Chondrocyte (in vitro differentiated cells): ENCODE measurements at regions not wholly inside any gene's neighbourhood (a gene's known extent, or its start where the extent isn't known, plus 50 kb on each side); places are given as distances from the start of the nearest gene placed in this dataset.

ENCODE experiments used
- DNase-seq: peaks from one replicate; pipeline ENCODE4 v3.0.0; 2021; ENCODE audit warnings: mixed read lengths, low spot score
- H3K27ac Mint-ChIP-seq: one replicate; pipeline ENCODE4 v1.8.0; 2021; ENCODE audit warnings: mild to moderate bottlenecking, moderate library complexity, mixed read lengths; ENCODE audit not compliant: unreplicated experiment
- H3K27me3 Mint-ChIP-seq: 2 replicates; pipeline ENCODE4 v1.8.0; 2021; ENCODE audit warnings: low read depth, mixed read lengths
- H3K36me3 Mint-ChIP-seq: 2 replicates; pipeline ENCODE4 v1.8.0; 2021; ENCODE audit warnings: low read depth, mixed read lengths
- H3K4me1 Mint-ChIP-seq: 2 replicates; pipeline ENCODE4 v1.8.0; 2021; ENCODE audit warnings: low read depth, mild to moderate bottlenecking, mixed read lengths
- H3K4me3 Mint-ChIP-seq: one replicate; pipeline ENCODE4 v1.8.0; 2021; ENCODE audit warnings: mild to moderate bottlenecking, moderate library complexity, mixed read lengths; ENCODE audit not compliant: unreplicated experiment
- H3K9me3 Mint-ChIP-seq: 2 replicates; pipeline ENCODE4 v1.8.0; 2021; ENCODE audit warnings: low read depth, mixed read lengths
- TF ChIP-seq, protein P1 (sequence below): fragments of 200-600 bp; sonication (generic); IDR thresholded peaks from 2 replicates; pipeline ENCODE4 v1.5.0; 2021; ENCODE audit warnings: antibody characterized with exemption, mild to moderate bottlenecking, moderate library complexity

GRCh38 chr10:53071505-53072125 is 299.0 kb upstream of the MBL2 start:
- Mint-ChIP-seq H3K9me3 (peaks cover 3% of the 10 kb centered on the region), H3K4me1 (no peaks in the 10 kb centered on the region), H3K36me3 (no peaks in the 10 kb centered on the region), H3K27me3 (peaks cover 7% of the 10 kb centered on the region), H3K27ac (no peak overlapping the region), H3K4me3 (no peak overlapping the region)
- TF ChIP-seq, protein P1, sequence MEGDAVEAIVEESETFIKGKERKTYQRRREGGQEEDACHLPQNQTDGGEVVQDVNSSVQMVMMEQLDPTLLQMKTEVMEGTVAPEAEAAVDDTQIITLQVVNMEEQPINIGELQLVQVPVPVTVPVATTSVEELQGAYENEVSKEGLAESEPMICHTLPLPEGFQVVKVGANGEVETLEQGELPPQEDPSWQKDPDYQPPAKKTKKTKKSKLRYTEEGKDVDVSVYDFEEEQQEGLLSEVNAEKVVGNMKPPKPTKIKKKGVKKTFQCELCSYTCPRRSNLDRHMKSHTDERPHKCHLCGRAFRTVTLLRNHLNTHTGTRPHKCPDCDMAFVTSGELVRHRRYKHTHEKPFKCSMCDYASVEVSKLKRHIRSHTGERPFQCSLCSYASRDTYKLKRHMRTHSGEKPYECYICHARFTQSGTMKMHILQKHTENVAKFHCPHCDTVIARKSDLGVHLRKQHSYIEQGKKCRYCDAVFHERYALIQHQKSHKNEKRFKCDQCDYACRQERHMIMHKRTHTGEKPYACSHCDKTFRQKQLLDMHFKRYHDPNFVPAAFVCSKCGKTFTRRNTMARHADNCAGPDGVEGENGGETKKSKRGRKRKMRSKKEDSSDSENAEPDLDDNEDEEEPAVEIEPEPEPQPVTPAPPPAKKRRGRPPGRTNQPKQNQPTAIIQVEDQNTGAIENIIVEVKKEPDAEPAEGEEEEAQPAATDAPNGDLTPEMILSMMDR, result no peak
- DNase-seq, result no peak

DNA sequence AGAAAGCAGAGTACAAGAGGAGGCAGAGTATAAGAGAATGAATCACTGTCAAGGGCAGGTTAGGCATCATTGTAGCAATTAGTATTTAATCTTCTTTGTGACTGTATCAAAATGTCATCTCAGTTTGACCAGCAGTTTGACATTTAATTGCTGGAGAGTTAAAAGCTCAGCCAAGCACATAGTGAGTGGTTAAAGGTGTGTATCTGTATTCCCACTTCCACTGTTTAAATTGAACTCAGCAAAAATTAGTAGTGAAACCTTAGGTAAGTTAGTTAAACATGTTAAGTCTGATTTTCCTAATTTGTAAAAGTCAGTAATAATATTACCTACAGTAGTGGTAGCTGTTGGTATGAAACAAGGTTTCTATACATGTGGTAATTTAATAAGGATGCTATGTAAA is 296.4 kb upstream of the MBL2 start:
- H3K36me3 Mint-ChIP-seq, result no peaks in the 10 kb centered on the region
- no peaks in the 10 kb centered on the region for H3K4me1 Mint-ChIP-seq
- no peaks in the 10 kb centered on the region for H3K9me3 Mint-ChIP-seq
- peaks cover 7% of the 10 kb centered on the region for H3K27me3 Mint-ChIP-seq
- H3K27ac Mint-ChIP-seq, result no peak overlapping the region
- TF ChIP-seq, protein P1, result no peak
- no peak for DNase-seq
- H3K4me3 Mint-ChIP-seq, result no peak overlapping the region

- no peak overlapping the region for H3K4me3 Mint-ChIP-seq
- TF ChIP-seq, protein P1, result no peak
Measured at GRCh38 chr10:53064614-53065013, 292.0 kb upstream of the MBL2 start.

DNA sequence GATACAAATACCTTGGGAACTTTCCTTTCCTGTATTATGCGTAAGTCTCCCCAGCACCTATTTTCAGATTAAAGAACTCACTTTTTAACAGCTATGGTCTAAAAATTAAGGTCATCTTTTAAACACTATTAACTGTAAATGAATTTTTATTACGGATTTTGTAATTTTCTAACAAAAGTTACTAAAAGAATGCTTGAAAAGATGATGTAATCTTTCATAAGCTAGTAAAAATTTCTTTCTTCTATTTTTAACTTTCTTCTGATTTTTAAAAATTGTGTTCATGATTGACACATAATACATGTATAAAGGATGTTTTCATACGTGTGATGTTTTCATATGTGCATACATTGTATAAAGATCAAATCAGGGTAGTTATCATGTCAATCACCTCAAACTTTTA is 291.2 kb upstream of the MBL2 start:
- peaks cover 4% of the 10 kb centered on the region for H3K9me3 Mint-ChIP-seq
- H3K4me3 Mint-ChIP-seq, result no peak overlapping the region
- DNase-seq, result no peak

More at GRCh38 chr10:53064614-53065013, 292.0 kb upstream of the MBL2 start:
- H3K27me3 Mint-ChIP-seq, result peaks cover 2% of the 10 kb centered on the region
- peaks cover 4% of the 10 kb centered on the region for H3K9me3 Mint-ChIP-seq
- H3K36me3 Mint-ChIP-seq, result no peaks in the 10 kb centered on the region
- no peak overlapping the region for H3K27ac Mint-ChIP-seq
- no peaks in the 10 kb centered on the region for H3K4me1 Mint-ChIP-seq
- DNase-seq, result no peak

DNA sequence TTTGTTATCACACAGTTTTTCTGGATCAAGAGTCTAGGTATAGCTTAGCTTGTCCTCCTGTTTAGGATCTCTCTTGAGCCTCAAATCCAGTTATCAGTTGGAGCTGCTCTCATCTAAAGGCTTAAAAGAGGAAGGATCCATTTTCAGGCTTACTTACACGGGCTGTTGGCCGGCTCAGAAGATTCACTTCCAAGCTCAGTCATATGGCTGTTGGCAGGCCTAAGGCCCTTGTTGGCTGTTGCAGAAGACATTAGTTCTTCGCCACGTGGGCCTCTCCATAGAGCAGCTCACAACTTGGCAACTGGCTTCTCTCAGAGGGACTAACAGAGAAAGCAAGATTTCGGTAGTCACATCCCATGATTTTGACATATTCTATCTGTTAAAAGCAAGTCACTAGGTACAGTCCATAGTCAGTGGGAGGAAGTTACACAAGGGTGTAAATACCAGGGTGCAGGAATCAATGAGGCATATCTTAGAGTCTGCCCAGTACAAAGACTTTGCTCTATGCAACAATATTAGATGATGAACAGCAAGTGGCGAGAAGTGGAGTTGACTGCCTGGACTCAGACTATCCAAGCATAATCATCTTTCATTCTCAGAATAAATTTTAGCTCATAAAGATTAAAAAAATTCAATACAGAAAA is 280.1 kb upstream of the MBL2 start:
- H3K9me3 Mint-ChIP-seq, result no peaks in the 10 kb centered on the region
- TF ChIP-seq, protein P1, result no peak
- no peaks in the 10 kb centered on the region for H3K4me1 Mint-ChIP-seq
- DNase-seq, result no peak
- H3K27me3 Mint-ChIP-seq, result peaks cover 9% of the 10 kb centered on the region
- H3K27ac Mint-ChIP-seq, result no peak overlapping the region
- no peak overlapping the region for H3K4me3 Mint-ChIP-seq
- H3K36me3 Mint-ChIP-seq, result no peaks in the 10 kb centered on the region

More for the DNA sequence above, 291.2 kb upstream of the MBL2 start:
- Mint-ChIP-seq H3K27me3 (peaks cover 2% of the 10 kb centered on the region), H3K27ac (no peak overlapping the region), H3K36me3 (no peaks in the 10 kb centered on the region), H3K4me1 (no peaks in the 10 kb centered on the region)
- TF ChIP-seq, protein P1, result no peak
